Stimulated activated CD8-positive, alpha-beta memory T cell treated with anti-CD3 and anti-CD28 coated beads, Interleukin-4, amount 100 ng/mL, for 24 hours (primary cell): ENCODE measurements at regions not wholly inside any gene's neighbourhood (a gene's known extent, or its start where the extent isn't known, plus 50 kb on each side); places are given as distances from the start of the nearest gene placed in this dataset.

Experiments used
- DNase-seq: peaks from one replicate; pipeline ENCODE4 v3.0.0-alpha.2; 2020; ENCODE audit warnings: low read depth

DNA sequence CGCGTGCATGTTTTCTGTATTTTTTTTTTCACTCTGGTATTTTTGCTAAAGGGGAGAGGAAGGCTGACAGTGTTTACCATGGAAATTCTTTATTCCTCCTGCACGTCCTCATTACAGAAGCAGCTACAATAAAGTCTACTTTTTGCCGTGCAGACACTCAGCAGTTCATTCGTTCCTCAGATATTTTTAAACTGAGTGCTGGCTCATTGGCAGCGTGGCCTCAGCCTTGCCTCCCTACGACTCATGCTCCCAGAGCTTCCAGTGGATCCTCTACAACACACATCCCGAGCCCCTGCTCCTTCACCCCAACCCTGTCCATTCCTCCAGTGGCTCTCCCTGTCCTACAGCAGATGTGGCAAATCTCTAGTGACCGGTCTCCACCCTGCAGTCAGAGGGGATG is 239.2 kb upstream of the ZMIZ1 start:
- no peak for DNase-seq

DNA sequence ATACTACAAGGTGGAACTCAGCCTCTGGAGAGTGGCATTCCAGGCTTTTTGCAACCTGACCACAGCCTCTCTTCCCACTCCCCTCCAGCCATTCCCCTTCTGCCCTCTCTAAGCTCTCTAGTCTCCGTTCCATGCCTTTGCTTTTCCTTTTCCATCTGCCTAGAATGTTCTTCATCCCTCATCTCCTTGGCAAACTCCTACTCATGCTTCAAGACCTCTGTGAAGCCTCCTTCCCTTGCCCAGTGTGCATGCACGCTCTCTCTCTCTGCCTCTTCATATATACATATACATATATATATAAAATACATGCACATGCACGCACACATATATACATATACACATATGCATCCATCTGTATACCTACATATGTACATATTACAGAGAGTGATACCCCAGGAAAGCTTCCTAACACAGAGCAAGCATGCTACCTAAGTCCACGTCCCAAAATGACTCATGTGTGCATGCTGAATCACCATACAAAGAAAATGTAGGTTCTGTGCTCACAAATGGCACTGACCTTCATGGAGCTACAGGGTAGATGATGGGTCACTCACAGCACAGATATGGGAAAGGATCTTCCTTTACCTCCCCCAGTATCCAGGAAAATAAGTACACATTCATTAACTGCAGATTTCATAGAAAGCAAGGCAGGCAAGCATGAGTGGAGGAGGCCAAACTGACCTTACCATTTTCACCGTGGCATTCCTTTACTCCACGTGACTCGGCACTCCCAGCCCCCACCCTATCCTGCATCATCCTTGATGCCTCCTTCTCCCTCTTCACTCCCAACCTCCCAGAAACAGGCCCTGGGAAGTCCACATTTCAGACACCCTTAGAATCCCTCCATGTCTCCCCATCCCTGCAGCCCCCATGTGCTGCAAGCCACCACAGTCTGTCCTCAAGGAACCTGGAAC is 238.4 kb upstream of the ZMIZ1 start:
- no peak for DNase-seq

DNA sequence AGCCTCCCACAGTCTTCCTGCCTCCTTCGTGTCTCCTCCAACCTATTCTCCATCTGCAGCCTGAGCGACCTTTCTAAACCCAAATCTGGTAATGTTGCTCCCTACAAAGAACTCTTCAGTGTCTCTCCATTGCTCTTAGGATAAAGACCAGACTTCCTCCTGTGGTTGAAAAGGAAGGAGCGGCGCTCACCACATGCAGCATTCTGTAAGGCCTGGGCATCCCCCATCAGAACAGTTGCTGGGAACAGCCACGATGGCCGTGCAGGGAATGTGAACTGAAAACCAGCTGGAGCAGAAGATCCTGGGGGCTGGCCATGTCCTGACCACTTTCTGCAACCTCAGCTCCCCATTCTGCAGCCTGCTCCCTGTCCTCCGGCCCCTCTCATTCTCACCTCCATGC is 237.8 kb upstream of the ZMIZ1 start:
- no peak for DNase-seq

DNA sequence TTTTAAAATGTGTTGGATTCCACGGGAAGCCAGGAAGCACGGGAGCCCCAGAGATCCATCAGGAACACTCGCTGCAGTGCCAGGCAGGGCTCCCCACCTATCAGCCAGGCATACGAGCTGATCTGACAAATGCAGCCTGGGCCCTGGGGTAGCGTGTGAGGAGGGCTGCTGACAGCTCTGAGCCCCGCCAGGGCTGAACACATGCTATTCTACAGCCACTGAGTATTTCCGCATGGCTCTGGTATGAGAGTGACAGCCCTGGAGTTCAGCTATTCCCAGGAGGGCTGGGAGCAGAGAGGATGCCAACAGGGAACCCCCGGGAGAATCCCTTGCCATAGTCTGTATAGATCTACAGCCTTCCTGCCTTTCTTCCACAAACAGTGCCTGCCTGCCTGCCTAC is 237.3 kb upstream of the ZMIZ1 start:
- DNase-seq = no peak

DNA sequence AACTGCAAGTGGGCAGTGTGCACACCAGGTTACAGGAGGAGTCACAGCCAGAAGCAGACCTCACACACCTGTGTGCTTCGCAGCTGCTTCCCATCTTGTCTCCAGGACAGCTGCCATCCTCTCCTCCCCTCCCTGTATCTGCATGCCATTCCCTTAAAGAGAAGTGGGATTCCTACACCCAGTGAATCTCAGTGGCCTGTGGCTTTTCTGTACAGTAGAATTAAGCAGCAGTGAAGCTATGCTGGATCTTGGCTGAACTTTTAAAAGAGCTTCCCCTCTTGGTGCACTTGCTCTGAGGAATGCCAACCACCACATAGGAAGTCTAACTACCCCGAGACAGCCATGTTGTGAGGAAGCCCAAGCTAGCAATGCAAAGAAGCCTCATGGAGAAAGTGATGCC is 236.5 kb upstream of the ZMIZ1 start:
- DNase-seq = no peak

DNA sequence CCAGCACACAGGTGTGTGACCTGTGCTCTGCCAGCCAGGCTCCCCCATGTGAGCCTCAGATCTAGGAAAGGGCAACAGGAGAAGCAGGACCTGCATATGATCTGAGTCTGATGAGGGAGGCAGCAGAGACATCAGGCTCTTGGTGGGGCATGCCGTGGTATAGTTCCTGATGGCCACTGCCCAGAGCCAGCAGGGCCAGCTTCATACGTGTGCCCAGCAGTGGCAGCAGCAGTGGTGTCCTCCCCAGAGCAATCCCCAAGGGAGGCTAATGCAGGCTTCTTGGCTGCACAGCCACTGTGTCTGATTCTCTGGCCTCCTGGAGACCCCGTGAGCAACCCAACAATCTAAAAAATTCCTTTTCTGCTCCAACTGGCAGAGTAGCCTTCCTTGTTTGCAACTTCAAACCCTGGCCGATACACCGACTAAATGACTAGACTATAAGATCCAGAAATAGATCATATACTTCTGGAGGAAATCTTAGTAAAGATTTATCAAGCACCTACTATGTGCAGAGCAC is 230.6 kb upstream of the ZMIZ1 start:
- DNase-seq = no peak

DNA sequence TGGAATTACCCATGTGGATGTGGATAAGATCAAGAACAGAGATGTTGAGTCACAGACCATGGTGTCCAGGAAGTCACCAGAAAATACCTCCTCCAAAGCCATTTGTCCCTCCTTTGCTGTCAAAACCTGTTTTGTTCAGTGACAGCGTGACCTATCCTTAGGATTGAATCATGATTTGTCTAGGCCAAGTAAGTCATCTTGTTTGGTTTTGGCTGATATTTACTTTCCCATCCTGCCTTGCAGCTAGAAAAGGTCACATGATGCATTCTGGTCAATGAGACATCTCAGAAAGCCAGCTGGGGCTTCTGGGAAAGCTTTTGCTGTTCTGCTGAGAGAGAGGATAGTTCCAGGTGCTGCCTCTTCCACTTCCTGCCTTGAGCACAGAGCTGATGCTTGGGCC is 225.3 kb upstream of the ZMIZ1 start:
- DNase-seq = no peak

DNA sequence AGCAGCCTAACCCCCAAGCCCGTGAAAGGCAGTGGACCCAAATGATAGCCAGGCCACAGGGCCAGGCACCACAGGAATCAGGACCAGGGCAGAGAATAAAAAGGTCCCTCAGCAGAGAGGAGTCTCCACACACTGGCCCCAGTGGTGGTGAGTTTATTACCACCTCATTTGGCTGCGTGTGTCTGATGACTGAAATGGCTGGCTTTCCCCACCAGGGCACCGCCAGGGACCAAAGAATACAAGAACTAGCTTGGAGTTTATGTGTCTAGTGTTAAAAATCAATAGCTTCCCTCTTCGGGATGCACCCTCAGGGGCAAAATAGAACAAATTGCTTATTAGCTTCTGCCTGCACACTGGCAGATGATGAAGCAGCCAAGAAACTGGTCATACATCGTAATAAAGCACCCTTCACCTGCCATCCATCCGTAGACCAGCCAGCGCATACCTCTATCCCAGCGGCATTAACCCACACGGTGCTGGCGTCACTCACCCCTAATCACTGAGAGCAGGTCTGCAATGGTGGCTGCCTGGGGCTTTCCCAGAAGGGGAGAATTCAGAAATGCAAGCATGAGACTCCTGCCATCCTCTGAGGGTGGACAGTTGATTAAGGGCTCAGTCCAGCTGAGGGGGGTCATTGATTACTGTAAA is 223.7 kb upstream of the ZMIZ1 start:
- DNase-seq = no peak

DNA sequence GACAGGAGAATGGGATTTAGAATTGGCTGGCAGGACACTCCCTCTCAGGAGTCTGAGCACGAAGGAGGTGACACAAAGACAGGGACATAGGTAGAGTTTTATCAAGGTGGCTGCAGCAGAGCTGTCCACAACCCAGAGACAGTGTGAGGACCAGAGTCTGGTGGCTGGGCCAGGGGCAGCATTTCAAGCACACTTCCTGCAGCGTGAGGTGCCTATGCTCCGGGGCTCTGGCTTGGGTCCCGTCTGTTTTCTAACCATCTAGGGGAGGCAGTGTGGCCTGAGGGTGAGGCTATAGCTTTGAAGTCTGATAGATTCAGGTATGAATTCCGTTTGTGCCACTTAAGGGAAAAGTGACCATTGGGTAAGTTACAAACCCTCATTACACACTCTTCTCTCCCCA is 222.7 kb upstream of the ZMIZ1 start:
- DNase-seq = no peak

DNA sequence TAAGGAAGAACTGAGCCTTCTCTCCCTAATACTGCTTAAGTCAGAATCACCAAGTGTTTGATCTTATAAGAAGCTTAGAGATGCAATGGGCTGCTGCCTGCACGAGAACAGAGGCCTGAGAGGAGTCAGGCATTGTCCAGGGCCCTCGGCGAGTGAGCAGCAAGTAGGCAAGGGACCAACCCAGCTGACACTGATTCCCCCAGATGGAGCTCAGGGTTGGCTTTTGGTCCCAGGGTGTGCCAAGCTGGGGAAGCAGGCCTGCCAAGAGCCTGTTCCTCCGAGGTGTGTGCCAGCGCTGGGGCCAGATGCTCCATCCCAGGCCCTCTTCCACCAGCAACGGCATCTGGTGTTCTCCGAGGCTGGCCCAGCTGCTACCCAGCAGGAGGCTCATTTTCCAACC is 222.0 kb upstream of the ZMIZ1 start:
- no peak for DNase-seq

DNA sequence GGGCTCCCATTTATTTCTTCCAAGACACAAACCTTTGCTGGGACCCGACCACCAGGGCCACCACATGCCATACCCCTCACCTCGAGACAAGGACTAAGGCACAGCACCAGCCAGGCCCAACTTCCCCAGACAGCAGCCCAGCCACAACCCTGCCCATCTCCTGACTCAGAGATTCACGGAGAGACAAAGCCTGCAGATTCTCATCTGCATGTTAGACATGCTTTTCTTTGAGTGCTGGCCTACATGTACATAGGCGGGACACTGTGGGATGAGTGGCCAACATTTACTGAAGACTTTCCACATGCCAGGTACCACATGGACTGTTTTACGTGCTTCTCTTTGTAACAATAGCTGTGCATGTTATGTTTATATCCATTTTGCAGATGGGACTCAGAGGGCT is 221.3 kb upstream of the ZMIZ1 start:
- no peak for DNase-seq

DNA sequence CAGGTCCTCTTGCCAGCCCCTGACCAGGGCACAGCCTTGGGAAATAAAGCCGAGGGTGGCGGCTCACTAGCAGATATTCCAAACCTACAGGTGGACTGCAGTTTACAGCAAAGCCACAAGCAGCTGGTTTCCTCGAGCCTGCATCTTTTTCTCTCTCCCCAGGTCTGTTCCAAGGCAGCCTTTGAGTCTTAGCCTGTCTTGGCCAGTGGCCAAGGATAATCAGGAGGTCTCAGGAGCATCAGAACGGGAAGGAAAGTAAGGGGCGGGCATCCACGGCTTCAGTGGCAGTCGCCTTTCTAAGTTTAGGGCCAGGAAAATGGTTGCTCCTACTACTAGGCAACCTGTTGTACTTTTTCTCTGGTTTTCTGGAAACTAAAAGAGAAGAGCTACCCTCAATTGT is 219.7 kb upstream of the ZMIZ1 start:
- DNase-seq = no peak

DNA sequence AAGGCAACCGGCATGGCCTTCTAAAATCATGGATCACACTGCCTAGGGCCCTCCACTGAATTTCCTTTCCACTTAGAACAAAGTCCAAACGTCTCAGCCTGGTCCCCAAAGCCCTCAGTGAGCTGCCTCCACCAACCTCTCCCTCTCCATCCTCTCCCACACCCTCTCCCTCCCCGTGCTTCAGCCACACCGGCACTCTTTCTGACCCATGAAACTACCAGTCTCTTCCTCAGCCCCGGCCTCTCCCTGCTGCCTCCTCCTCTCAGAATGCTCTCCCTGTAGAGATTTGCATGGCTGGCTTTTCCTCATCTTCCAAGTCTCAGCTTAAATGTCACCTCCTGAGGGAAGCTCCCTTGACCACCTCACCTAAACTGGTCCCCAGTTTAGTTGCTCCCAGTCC is 219.0 kb upstream of the ZMIZ1 start:
- DNase-seq = no peak

DNA sequence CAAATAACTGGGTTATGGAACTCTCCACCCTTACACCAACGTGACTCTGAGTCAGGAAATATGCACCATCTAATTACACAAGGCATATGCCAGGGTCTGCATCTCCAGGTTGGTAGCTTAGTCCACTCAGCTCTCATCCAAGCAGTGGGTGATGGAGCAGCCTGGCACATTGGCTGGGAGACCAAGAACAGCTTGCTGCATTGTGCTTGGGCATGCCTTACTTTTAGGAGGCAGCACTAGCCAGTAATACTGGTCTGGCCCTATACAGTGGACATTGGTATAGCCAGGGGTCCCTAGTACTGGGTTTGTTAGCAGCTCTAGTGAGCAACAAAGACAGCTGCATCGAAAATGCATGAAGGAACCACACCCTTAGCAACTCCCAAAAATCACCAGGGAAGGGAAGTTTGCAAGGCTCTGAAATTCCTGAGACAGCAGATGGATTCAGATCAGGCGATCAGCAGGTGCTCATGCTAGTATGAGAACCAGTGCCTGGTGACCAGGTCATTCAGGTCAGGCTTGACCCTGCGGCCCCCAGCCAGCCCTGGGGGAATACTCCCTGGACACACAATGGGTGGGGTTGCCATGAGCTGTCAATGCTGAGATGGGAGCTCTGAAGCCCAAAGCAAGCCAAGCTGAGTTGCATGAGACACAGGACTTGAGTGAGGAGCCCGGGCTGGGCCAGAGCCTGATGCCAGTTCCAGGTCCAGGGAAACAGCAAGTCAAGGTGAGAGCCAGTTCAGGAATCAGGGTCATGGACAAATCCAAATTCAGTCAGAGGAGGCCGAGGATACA is 217.9 kb upstream of the ZMIZ1 start:
- DNase-seq = no peak

DNA sequence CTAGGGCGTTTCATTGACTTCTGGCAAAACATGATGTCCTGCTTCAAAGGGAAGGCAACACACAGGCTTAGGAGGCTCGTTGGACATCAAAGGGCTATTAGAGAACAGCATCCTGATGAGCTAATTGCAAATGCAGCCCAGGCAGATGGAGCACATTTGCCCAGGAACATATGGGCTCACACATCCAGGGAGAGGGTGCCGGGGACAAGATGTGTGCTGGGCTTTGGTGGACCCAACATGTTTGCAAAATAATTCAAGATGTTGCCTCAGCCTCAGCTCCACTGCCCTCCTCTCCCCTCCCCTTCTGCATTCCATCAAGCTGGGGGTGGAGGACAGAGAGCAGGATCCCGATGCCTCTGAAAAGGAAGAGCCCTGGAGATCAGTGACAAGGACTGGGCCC is 217.1 kb upstream of the ZMIZ1 start:
- no peak for DNase-seq

DNA sequence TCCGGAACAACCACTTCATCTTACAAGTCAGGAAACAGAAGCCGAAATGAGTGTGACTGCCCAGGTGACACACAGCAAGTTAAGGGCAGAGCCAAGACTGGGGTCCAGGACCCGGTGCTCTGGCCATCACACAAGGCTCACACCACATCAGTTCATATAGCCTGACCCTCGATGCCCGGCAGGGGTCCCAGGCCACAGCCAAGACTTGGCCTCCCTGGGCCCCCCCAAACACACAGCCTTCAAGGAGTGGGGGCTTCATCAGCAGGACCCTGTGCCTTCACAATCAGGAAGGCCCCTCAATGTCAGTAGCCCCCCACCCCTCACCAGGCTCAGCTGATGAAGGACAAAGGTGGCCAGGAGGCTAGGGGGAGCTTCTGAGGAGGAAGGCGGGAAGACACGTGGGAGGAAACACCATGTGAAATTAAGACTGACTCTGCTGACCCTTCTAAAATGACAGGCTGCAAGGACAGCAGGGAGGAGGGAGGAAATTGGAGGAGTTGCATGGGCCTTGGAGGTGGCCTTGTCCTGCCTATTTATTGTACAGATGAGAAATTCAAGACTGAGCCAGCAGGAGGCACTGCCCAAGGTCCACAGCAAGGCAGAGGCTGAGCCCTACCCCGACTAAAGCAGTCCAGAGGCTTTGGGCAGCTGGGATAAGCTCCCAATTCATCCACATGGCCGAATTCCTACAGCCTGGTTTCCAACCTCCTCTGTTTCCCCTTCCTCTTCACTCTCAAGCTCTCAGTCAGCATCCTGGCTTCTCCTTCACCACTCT is 216.1 kb upstream of the ZMIZ1 start:
- DNase-seq = no peak

DNA sequence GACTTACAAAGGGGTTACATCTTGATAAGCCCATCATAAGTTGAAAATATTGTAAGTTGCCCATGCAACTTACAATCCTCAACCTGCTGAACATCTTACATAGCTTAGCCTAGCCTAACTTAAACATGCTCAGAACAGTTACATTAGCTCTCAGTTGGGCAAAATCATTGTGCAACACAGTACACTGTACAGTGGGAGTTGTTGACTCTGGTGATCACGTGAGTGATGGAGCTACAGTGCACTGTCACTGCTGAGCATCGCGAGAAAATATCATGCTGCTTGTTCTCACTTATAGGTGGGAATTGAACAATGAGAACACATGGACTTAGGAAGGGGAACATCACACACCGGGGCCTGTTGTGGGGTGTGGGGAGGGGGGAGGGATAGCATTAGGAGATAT is 214.9 kb upstream of the ZMIZ1 start:
- DNase-seq = no peak

DNA sequence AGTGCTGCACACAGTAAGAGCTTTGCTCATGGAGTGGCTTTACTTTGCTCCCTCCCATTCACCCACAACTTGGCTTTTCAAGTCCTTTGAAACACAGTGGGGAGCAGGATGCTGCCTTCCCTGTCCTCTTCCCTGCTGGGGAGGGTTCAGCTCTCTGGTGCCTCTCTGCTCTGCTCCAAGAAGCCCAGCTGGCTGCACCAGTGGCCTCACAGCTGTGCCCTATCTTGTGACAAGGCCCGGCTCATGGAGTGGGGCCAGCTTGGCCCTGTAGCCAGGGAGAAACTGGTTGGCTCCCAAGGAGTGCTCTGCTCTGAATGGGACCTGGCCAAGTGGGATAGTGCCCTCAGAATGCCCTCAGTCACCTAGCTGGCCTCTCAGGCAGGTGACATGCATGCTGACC is 212.3 kb upstream of the ZMIZ1 start:
- DNase-seq = no peak

DNA sequence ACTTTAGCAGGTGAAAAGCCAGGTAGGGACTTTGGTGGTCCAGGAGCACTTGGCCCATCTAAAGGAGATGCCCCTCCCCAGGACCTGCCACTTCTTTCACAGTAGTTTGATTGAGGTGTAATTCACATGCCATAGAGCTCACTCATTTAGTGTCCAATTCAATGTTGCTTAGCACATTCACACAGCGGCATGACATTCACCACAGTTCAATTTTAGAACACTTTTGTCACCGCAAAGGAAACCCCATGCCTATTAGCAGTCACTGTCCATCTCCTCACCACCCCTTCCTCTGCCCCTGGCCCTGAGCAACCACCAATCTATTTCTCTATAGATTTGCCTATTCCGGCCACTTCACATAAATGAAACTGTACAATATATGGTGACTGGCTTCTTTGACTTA is 211.6 kb upstream of the ZMIZ1 start:
- DNase-seq = no peak

DNA sequence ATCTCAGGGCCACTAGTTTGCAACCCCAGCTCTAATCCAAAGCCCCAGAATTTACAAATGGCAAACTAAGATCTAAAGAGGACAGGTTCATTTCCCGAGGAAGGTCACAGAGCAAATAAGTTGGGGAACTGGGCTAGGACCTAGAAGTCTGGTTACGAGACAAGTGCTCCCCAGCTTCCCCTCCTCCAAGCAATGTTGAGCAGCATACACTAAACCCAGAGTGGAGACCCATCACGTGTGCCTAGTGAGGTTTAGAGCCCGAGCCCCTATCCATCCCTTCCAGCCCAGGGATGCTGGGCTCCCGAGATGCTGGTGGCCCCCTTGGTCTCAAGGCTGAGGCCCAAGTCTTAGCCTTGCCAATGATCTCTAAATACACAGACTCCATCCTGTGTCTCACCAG is 209.5 kb upstream of the ZMIZ1 start:
- no peak for DNase-seq

DNA sequence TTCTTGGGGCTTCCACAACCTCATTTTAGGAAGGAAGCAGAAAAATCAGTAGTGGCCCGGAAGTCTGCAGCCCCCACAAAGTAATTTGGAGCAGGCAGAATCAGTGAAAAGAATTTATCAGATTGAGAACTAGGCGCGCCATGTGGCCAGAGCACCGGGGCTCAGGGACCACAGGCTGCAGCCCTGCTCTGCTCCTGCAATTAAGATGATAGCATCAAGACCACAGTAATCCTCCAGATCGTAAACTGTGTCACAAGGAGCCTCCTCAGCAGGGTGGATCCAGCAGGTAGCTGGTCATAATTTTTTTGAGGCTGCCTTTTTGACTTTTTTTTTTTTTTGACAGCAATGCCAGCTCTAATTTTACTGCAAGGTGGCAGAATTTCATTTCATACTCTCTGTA is 209.0 kb upstream of the ZMIZ1 start:
- DNase-seq = no peak
